ENCODE measurements at regions not wholly inside any gene's neighbourhood (a gene's known extent, or its start where the extent isn't known, plus 50 kb on each side); places are given as distances from the start of the nearest gene placed in this dataset.

GRCh38 chr1:55402142-55402541, 187.0 kb upstream of the USP24 start:
- no peak for TF ChIP-seq CTCF (conservative IDR thresholded peaks at IDR 0.05; ENCODE audit: low read length)
- no peak for TF ChIP-seq EZH2phosphoT487 (IDR thresholded peaks at IDR 0.05; ENCODE audit: borderline replicate concordance, low read depth, low read length)
